Pulmonary artery endothelial cell (primary cell): ENCODE measurements at regions not wholly inside any gene's neighbourhood (a gene's known extent, or its start where the extent isn't known, plus 50 kb on each side); places are given as distances from the start of the nearest gene placed in this dataset.

ENCODE experiments used
- DNase-seq: peaks from one replicate; pipeline ENCODE4 v3.0.0-alpha.2; 2011; ENCODE audit warnings: low read depth, low spot score

DNA sequence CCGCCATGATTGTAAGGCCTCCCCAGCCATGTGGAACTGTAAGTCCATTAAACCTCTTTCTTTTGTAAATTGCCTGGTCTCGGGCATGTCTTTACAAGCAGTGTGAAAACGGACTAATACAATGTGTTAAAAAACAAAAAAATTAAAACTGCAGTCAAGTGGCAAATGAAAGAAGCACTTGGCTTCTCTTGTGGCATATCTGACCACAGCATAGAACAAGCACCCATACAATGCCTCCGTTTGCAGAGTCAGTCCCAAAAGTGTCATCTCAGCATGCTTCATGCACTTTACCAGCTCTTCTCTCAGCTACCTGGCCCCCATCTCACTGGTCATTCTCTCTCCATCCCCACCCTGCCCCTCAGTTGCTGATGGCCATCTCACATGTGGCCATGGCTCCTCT is 51.1 kb upstream of the DAPK1 start:
- DNase-seq = no peak

DNA sequence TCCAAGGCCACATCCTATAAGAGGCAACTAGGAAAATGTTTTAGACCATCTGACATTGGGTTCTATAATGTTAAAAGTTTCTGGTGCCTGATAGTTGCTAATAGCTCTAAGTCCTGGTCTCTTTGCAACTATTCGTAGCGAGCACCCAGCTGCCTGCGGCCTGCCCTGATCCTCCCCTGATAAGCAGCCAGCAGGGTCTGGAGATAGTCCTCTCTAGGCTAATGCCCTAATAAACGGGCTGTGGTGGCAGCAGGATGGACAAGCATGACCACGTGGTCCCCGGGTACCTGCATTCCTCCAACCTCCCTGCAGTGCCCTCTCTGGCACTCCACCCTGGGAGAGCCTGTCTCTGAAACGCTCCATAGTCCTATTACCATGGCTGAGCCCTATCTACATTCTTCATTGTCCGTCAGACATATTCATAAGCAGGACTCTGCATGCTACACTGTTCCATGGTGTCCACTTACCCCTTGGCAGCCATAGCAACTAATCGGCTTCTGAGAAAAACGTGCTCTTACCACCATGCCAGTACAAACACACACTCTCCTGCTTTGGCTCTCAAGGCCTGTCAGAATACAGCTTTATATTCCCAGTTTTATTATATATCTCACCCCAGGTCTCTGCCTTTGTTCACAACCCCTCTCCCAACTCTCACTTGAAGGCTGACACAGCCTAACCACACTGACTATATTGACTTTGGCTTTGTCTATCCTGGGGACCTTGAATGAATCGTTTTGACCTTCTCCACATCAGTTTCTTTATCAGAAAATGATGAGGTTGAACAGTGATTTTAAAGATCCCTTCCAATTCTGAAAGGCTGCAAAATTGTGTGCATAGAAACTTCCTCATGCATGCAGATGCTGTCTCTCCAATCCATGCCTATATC is 49.9 kb upstream of the DAPK1 start:
- no peak for DNase-seq
